GM12872 (cell line): ENCODE measurements at regions not wholly inside any gene's neighbourhood (a gene's known extent, or its start where the extent isn't known, plus 50 kb on each side); places are given as distances from the start of the nearest gene placed in this dataset.

Experiments used
- CTCF ChIP-seq: IDR thresholded peaks from 3 replicates; pipeline ENCODE4 v1.5.1; 2011; ENCODE audit warnings: low read depth, mild to moderate bottlenecking, low read length, moderate library complexity; ENCODE audit not compliant: insufficient read depth

GRCh38 chr7:41084381-41084780 lies 618.5 kb downstream of the INHBA start:
- no peak for TF ChIP-seq CTCF

GRCh38 chr7:41069635-41070034 lies 633.3 kb downstream of the INHBA start:
- no peak for TF ChIP-seq CTCF

GRCh38 chr7:41067576-41067975 lies 635.3 kb downstream of the INHBA start:
- TF ChIP-seq CTCF: no peak

GRCh38 chr7:41065663-41066062 lies 637.2 kb downstream of the INHBA start:
- no peak for TF ChIP-seq CTCF

- TF ChIP-seq CTCF: no peak
These were observed 639.8 kb downstream of the INHBA start for GRCh38 chr7:41063116-41063515.

- no peak for TF ChIP-seq CTCF
These were observed 642.1 kb downstream of the INHBA start for GRCh38 chr7:41060796-41061195.

- no peak for TF ChIP-seq CTCF
These were observed 643.1 kb downstream of the INHBA start for GRCh38 chr7:41059796-41060195.
